Muscle of arm (tissue), 1 donor: ENCODE measurements at regions not wholly inside any gene's neighbourhood (a gene's known extent, or its start where the extent isn't known, plus 50 kb on each side); places are given as distances from the start of the nearest gene placed in this dataset.
"Not testable (repeated sequence)": the region's sequence is repeated elsewhere in the genome, so short reads cannot be mapped to it uniquely, and the experiment has no call there.

Source experiments
- DNase-seq: peaks from one replicate; pipeline ENCODE4 v3.0.0-alpha.2; 2013

DNA sequence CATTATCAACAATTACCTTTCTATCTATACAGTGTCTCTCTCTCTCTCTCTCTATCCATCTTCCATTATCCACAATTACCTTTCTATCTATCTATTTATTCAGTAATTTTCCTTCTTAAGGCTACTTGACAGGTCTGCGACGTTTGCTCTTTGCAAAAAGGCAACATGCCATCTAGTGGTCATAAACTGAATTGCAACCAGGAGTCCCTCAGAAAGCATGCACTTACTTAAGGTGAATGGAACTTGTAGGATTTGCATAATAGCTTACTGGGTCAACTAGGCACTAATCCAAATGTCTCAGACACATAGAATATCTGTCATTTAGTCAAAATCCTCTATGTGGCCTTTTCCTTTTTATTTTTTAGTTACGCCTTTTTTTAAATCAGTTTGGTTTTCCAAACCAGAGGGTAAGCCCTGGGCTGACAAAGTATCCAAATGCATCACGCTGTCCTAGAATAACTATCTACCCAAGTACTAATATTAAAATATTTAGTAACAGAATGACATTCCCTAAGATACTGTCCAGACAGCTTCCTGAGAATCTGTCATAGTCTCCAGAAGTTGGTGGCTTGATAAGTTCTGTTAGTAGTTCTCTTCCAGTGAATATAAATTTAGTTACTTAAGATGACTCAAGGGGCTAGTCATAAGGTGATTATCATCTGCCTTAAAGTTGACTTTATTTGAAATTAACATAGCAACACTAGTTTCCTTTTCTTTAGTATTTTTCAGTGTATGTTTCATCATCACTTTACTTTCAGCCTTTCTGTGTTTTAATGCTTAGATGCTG, 208.3 kb downstream of the PPP1R3A start:
- DNase-seq, result peak; percentile 71

DNA sequence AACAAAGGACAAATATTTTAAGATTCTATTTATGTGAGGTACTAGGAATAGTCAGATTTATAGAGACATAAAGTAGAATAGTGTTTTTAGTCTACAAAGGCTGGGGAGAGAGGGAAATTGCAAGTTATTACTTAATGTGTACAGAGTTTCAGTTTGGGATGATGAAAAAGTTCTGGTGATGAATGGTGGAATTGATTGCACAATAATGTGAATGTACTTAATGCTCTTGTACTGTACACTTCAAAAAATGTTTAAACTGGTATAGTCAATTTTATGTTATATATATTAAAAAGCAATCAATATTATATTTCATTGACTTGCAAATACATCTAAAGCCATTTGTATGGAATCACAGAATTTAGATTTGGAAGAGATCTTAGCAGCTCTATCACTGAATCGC, 213.4 kb downstream of the PPP1R3A start:
- DNase-seq, result no peak

DNA sequence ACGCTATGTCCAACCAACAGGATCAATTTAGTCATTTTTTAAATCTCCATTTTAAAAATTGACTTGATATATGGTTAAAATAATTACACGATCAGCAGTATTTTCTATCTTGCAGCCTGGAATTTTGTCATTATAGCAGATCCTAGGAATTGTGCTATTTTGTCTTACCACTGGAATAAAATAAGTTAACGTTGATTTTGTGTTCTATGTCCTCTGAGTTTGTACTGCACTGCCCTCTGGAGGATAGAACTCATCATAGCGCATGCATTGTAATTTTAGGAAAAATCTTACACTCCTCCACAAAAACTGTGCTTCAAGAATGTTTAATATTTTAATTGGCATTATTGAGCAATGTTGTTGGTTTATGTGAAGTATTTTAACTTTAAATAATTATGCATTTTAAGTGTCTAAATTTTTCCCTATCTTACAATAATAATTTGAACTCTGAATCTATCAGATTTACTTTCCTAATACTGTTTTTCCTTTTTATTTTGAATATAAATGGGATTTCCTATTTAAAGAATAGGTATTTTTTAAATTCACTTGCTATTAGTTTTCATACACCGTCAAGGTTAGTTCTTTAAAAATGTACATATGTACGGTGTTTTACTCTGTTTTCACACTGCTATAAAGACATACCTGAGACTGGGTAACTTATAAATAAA, 220.1 kb downstream of the PPP1R3A start:
- DNase-seq, result peak; percentile 25

DNA sequence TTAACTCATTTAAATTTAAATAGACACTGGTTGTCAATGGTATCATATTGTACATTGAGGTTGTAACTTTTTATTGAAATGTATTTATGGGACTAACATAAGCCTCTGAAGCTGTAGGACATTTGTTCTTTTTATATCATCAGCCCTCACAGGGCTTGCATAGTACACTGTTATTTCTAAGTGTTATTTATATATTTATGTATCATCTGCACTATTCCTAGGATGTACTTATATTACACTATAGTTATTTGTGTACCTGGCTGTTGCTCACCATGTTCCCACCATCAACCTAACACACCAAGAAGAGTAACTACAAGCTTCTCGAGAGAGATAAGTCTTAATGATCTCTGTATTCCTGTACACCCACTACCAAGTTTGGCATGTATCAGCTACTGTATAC, 224.7 kb downstream of the PPP1R3A start:
- DNase-seq, result no peak

DNA sequence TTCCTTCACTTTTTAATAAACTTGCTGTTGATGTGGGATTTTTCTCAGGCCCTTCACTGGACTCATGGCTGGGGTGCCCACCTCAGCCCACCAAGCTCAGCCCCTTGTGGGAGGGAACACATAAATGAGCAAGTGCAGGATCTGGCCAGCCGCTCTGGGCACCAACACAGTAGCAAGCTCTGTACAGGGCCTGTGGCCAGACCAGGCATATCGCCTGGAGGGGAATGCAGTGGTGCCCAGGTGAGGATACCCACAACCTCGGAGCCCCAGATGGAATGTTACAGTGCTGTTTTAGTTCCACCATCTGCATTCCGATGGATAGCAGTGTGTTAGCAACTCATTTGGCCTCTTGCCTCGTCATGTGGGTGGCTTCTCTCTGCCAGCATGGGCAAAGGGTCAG, 234.6 kb downstream of the PPP1R3A start:
- DNase-seq, result no peak

DNA sequence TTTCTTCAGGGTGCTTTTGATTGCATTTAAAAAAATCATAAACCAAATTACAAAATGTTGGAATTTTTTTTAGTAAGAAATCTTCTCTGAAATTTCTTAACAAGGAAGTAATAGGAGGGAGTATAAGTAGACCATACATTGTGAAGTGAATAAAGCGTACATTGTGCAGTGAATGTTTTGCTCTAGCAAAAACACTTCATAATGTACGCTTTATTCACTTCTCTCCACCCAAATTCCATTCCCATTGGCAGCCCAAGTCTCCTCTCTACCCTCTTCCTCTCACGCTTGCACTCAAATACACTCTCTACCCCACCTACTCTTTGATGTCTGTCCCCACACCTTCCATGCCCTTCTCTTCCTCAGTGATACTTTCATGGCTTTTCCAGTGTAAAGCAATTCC, 241.0 kb downstream of the PPP1R3A start:
- DNase-seq, result no peak

DNA sequence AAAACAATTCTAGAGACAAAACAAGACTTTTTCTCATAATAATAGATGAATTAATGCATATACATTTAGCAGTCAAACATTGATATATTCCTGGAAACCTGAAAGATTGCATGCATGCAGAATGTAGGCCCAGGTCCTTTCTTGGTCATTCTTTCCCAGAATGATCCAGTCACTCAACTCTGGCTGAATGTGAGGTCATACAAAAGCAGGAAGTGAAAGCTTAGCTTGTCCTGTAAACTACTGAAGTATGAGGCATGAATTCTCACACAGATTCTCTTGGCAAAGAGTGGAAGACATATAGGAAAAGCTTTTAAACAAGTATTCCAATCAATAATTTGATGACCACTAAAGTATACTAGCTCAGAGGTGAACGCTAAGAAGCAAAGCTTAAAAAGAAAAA, 253.9 kb downstream of the PPP1R3A start:
- DNase-seq, result no peak

DNA sequence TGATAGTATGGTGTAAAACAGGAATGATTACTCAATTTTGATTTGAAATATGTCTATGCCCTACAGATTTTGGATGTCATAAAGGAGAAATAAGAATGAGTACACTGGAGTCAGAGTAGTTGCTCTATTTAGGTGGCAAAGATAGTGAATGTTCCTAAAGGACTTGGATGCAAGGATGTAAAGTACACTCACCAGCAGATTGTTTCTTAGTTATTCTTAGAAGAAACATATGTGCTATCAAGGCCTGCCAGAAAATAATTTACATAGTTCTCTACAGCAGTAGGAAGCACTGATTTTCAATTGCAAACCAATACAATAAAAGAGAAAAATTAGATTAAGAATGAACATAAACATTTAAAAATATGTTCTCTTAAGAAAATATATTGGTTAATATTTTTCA, 259.4 kb downstream of the PPP1R3A start:
- DNase-seq, result no peak

DNA sequence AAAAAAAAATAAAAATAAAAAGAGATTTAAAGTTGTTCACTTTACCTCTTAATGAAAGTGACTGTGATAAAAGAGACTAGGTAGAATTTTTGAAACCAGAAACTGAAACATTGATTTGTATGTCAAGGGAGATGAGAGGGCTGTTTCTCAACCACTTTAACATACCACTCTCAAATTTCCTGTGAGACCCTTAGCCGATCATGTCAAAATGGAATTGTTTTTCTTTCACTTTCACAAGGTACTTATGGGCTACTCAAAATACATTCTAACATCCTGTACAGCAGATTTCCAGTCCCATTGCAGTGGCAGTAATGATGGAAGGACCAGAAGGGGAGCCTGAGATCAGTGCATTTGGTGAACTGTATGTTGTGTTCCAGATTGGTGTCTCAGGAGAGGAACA, 261.2 kb downstream of the PPP1R3A start:
- no peak for DNase-seq

DNA sequence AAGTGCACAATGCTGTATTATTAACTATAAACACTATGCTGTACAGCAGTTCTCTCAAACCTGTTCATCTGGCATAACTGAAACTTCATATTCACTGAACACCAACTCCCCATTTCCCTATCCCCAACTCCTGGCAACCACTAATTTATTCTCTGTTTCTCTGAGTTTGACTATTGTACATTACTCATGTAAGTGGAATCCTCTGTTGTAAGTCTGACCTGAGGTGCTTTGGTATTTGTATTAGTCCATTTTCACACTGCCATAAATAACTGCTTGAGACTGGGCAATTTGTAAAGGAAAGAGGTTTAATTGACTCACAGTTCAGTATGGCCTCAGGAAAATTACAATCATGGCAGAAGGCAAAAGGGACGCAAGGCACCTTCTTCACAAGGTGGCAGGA, 266.3 kb downstream of the PPP1R3A start:
- DNase-seq, result no peak

DNA sequence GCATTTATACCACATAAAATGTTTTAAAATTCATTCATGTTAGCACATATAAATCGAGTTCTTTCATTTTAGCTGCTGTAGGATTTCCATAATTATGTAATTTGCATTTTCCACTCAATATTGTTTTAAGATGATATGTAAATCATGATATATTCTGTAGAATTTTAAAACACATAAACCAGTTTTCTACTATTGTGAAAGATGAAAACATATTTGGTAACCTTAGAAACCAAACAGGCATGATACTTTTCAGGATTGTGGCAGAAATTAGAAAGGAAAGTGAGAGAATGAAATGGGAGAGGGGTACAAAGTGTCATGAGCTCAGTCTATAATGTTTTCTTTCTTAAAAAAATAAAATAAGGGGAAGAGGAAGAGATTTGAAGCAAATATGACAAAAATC, 269.3 kb downstream of the PPP1R3A start:
- no peak for DNase-seq

DNA sequence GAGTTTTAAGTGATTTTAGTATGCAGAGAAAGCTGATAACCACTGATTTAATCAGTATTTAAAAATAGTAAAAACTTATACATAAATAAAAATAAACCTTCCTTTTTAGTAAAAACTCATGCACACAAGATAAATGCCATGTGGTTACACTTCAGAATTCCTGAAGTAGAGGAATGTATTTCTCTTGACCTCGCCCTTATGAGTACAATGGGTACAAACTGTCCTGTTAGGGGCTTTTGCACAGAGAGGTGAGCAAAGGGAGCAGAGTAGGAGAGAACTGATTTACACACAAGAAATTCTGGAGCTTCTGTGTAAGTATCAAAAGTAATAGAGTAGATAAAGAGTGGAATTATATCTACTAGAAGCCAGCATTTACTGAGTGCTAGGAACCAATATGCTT, 279.6 kb downstream of the PPP1R3A start:
- no peak for DNase-seq

DNA sequence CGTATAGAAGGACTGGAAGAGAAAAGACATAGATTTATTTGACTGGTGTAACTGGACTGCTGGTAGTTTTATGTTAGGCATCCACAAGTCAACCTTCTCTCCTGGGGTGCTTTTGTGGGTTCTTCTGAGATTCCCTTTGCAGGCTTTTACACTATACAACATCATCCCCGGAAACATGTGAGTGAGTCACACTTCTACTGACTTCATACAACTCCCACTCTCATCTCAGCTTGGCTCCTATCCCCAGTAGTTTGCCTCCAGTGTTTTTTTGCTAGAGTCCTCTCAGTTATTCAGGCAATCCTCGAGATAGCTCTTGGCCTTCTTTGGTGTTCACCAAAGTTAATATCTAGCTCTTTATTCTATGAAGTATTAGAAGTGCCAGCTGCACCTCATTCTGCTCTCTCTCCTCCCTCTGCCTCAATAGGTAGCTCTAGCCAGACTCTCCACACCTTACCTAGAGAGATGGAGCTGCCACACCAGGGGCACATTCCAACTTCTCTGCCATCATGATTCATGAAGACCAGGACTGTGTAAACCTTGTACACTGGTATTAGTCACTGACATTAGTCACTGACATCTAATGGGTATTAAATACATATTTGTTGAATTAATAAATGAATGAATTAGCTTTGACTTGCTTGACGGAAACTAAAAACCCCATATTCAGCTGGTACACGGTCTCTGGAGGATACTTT, 281.9 kb downstream of the PPP1R3A start:
- DNase-seq, result no peak

DNA sequence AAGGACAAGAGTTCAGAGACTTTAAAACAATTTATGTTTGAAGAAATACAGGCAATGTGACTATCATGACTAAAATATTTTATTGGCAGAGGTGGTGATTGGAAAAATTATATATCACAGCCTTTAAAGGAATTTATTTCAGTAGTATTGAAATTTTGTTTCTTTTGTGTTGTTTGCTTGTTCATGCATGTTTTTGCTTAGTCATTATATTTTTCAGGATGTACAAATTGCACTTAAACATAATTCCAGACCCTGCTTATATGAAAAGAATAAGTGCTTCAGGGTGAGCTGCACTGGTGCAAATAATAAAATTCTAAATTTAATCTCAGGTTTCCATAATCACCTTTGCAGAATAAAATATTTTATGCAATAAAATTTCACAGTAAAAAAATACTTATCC, 283.3 kb downstream of the PPP1R3A start:
- DNase-seq, result no peak

DNA sequence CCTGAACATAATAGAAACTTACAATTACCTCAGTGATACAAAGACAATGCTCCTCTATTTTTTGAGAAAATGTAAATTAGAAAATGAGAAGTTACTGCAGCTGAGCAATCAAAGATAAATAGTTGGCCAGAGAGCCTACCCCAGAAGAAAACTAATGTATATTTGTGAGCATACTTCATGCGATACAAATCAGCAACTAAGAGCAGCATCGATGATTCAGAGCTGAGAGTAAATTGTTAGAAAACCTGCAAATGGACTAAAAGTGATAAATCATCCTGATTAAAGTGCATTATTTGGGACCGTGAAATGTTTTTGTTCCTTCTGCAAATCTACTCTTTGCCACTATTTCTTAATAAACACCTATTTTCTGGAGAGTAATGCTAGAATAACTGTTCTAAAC, 285.7 kb downstream of the PPP1R3A start:
- no peak for DNase-seq

DNA sequence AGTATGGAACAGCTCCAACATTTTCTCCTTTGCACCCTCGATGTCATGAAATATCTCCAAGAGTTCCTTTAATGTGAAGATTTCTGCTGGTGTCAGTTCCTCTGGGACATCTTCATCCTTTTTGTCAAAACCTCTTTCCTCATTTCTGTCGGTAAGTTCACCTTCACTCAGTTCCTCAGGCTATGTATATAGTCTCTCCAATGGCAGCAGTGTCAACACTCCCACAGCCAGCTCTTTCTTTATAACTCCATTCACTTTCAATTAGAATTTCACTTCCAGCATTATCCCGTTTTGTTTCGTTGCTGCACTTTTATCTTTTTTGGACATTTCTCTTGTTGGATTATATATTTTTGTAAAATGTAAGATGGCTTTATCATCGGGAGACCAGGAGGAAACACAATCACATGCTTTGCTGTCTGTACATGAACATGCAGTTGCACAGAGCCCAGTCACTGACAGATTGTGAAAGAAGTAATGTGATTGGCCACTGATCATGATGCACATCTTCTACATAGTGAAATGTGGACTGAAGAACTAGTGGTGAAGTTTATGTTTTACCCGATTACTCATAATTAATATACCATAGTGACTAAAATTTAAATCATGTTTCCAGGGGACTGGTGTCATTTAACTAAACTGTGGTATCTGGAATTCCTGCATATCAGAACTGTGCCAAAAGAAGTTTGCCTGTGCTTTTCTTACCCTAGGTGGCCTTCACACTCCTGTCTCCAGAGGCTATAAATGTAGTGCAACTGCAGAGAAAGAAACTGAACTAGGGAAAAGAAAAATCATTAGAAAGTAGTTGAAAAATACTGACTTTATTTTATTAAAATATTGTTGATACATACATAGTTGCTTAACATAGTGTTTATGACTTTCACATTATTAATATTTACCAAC, 289.6 kb downstream of the PPP1R3A start:
- DNase-seq, result no peak

DNA sequence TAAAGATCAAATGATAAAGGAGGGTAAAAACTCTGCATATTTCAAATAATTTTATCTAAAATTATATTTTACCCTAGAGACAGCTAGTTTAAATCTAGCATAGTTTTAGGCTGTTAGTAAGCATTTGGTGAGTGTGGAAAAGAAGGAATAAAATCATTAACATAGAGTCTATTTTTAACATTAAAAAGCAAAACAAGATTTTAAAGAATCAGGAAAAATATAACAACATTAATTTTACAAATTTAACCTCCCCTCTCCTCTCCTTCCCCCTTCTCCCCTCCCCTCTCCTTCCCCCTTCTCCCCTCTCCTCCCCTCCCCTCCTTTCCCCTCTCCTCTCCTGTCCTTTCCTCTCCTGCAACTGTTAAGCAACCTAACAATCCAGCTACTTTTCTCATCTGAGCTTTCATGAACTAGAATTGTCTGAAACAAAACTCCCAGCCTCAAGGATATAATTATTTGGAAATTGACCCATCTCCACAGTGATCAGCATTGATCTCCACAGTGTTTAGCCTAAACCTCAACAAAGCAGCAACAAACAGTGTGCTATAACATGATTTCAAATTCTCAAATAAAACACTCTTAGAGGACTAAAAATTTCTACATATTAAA, 293.2 kb downstream of the PPP1R3A start:
- no peak for DNase-seq

DNA sequence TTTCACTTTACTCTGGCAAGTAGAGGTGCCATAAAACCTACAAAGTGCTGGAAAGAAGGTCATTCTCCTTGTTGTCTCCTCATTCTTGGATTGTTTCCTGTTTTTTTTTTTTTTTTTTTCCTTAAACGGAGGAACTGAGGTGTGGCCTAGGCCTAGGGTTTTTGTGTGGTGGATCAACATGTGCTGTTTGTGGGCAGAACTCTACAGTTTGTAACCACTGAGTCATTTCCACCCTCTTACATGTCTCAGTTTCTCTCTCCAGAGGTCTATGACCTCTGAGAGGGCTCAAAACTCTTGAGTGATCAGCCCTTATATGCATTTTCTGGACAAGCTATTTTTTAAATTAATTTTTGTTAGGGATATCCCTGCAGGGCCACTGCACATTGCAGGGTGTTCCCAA, 296.0 kb downstream of the PPP1R3A start:
- DNase-seq, result no peak

DNA sequence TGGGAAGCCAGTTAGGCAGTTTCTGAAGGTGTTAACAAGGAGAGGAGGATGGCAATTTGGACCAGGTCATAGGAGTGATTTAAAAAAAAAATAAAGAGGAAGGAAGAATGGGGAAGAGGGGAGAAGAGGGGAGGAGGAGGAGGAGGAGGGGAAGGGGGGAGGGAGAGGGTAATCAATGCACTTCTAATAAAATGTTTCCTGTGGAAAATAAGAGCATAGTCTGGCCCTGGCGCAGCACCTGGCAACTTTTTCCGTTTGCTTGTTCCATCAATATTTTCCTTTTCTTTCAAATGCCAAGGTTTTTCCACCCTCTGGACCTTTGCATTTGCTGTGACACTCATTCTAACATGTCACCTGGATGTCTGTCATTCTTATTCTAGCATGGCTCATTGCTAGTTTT, 308.2 kb downstream of the PPP1R3A start:
- DNase-seq, result no peak

DNA sequence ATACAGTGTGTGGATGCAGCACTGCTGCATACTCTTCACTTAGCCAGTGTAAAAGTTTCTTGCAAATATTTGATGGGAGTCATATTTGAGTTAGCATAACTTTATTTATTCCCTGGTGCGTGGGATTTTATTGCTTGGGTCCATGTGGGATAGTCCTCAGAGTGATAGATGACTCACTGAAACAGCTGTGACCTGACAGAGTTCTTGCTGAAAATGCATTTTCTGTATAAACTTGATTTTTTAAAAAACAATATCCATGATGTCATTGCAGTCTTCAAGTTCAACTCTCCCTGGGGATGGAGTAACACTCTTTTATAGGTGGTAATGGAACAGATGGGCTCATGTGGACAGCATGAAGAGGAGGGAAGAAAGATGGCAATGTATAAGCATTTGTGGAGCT, 310.0 kb downstream of the PPP1R3A start:
- no peak for DNase-seq

DNA sequence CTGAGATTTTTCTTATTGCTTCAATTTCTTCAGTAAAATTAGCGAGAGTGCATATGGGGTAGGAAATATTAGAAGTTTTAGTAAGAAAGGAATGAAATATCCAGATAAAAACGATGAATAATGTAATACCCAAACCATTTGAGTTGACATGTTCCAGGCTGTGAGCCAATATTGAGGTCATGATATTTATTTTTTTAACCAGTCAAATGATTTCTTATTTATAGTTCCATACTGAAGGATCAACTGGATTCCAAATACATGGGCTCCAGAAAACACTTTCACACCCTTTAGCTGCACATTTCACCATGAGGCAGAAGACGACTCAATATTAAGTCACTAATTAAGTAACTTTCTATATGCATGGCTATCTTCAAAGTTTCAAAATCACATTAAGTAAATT, 312.5 kb downstream of the PPP1R3A start:
- DNase-seq, result peak; percentile 9

DNA sequence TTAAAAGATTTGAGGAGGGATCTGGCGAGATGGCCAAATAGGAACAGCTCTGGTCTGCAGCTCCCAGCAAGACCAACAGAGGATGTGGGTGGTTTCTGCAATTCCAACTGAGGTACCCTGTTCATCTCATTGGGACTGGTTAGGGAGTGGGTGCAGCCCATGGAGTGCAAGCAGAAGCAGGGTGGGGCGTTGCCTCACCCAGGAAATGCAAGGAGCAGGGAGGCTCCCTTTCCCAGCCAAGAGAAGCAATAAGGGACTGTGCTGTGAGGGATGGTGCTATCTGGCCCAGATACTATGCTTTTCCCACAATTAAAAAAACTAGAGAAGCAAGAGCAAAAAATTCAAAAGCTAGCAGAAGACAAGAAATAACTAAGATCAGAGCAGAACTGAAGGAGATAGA, 318.4 kb downstream of the PPP1R3A start:
- DNase-seq, result not testable (repeated sequence)
